ENCODE measurements at regions not wholly inside any gene's neighbourhood (a gene's known extent, or its start where the extent isn't known, plus 50 kb on each side); places are given as distances from the start of the nearest gene placed in this dataset.

- TF ChIP-seq CBFB (IDR thresholded peaks at IDR 0.05; ENCODE audit: low read depth) (no peak), CTCF (IDR thresholded peaks at IDR 0.05 in 2 of 3, conservative IDR thresholded peaks at IDR 0.05 in 1 of 3; ENCODE audit: control insufficient read depth in 2 of 3, extremely low read depth in 1 of 3, insufficient read depth in 1 of 3, low read depth in 3 of 3, low read length in 3 of 3) (no peak), POLR2AphosphoS5 (IDR thresholded peaks at IDR 0.05; ENCODE audit: low read length) (no peak), ZNF207 (IDR thresholded peaks at IDR 0.05; ENCODE audit: borderline replicate concordance) (no peak)
Observed at GRCh38 chr5:74056107-74056788, 430.3 kb downstream of the ARHGEF28 start.
